ENCODE measurements at regions not wholly inside any gene's neighbourhood (a gene's known extent, or its start where the extent isn't known, plus 50 kb on each side); places are given as distances from the start of the nearest gene placed in this dataset.

DNA sequence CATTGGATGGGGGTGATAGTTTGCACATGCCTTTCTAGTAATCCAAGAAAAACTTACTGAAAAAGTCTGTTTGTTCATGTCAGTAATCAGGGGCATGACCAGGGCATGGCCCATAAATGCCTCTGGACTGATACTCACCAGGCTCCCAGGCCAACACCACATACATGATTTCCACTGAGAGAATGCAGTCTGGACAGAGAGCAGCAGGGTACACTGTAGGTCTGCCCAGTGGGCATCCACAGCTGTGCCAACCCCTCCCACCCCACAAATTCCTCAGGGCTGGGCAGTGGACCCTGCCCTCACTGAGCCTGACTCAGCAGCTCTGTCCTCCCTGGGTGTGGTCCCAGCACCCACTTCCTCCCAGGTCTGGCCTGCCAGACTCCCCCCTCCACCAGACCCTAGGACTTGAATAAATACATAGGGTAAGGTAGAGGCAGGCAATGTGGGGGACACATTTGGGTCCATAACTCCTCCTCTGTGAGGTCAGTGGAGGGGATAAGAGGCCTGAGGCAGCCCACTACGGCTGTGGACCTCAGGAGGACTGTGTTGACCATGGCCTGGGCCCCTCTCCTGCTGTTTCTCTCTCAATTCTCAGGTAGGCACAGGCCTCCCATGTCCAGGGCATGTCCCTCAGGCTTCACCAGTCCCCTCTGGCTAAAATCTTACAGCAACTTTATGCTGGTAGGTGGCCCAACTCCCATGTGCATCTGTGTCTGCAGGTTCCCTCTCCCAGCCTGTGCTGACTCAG lies 92.2 kb upstream of the TOP3B start:
- Histone ChIP-seq H3K36me3 (ENCODE audit: control insufficient read depth in 1 of 2, insufficient read depth in 2 of 2, low read length in 1 of 2) (no peaks in the 10 kb centered on the region), H3K9me3 (ENCODE audit: control insufficient read depth, low read length) (no peaks in the 10 kb centered on the region), H3K4me1 (ENCODE audit: control insufficient read depth in 1 of 2, insufficient read depth in 2 of 2, low read length in 2 of 2) (no peaks in the 10 kb centered on the region), H3K27ac (ENCODE audit: low read depth in 1 of 2, low read length in 2 of 2) (no peak overlapping the region), H3K4me3 (ENCODE audit: low read length in 2 of 2) (no peak overlapping the region), H3K27me3 (ENCODE audit: control insufficient read depth in 1 of 2, insufficient read depth in 2 of 2, low read length in 1 of 2) (no peaks in the 10 kb centered on the region)
- intact Hi-C loops (cut with DNase I) = no loop called here
- ATAC-seq (ENCODE audit: low FRiP score) (peak; percentile 44), DNase-seq (no peak)
- 0% methylated on average over 1 of the region's 1 CpG for WGBS, 2 donors

DNA sequence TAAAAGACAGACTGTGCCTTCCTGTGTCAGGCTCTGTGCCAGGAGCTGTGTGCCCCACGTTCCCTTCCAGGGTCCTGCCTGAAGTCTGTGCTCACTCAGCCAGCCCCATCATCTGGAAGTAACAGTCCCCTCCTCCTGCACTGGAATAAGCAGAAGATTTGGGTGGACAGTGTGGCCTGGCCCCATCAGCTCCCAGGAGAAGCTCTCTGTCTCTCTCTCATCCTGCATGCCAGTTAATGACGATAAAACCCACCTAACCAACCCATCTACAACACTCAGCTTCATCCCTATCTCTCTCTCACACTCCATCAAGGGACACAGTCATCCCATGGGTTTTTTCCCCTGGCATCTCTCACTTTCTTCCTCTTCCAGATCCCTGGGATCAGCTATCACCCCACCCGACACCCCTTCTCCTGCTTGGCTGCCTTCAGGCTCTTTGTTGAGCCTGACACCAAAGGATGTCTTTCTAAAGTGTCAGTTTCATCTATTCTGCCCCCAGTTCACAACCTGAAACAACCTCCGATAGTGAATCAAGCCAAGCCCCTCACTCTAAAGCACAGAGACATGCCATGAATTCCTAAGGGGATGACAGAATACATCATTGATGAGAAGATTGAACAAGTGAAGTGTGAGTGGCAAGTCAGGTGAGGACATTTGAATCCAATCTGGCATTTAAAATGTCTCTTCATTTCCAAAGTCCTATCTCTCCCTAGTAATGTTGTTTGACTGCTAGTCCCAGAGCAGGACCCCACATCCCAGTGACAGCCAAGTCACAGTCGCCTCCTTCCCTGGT lies 91.4 kb upstream of the TOP3B start:
- Histone ChIP-seq H3K27me3 (ENCODE audit: control insufficient read depth in 1 of 2, insufficient read depth in 2 of 2, low read length in 1 of 2) (no peaks in the 10 kb centered on the region), H3K36me3 (ENCODE audit: control insufficient read depth in 1 of 2, insufficient read depth in 2 of 2, low read length in 1 of 2) (no peaks in the 10 kb centered on the region), H3K4me1 (ENCODE audit: control insufficient read depth in 1 of 2, insufficient read depth in 2 of 2, low read length in 2 of 2) (no peaks in the 10 kb centered on the region), H3K27ac (ENCODE audit: low read depth in 1 of 2, low read length in 2 of 2) (no peak overlapping the region), H3K9me3 (ENCODE audit: control insufficient read depth, low read length) (no peaks in the 10 kb centered on the region), H3K4me3 (ENCODE audit: low read length in 2 of 2) (no peak overlapping the region)
- no peak for DNase-seq
- ATAC-seq (ENCODE audit: low FRiP score) = no peak
- intact Hi-C loops (cut with DNase I) = no loop called here
- WGBS, 2 donors = 46 to 59% methylated on average over 5 of the region's 5 CpGs

GRCh38 chr22:22072169-22072836 lies 89.7 kb upstream of the TOP3B start:
- no peak for DNase-seq
- H3K9me3 ChIP-seq (ENCODE audit: control insufficient read depth, low read length) = no peaks in the 10 kb centered on the region
- 96% methylated on average over 2 of the region's 2 CpGs for WGBS, 2 donors
- no peaks in the 10 kb centered on the region for H3K36me3 ChIP-seq (ENCODE audit: control insufficient read depth in 1 of 2, insufficient read depth in 2 of 2, low read length in 1 of 2)
- intact Hi-C loops (cut with DNase I) = no loop called here
- no peaks in the 10 kb centered on the region for H3K4me1 ChIP-seq (ENCODE audit: control insufficient read depth in 1 of 2, insufficient read depth in 2 of 2, low read length in 2 of 2)
- H3K4me3 ChIP-seq (ENCODE audit: low read length in 2 of 2) = no peak overlapping the region
- no peak for ATAC-seq (ENCODE audit: low FRiP score)
- H3K27ac ChIP-seq (ENCODE audit: low read depth in 1 of 2, low read length in 2 of 2) = no peak overlapping the region
- no peaks in the 10 kb centered on the region for H3K27me3 ChIP-seq (ENCODE audit: control insufficient read depth in 1 of 2, insufficient read depth in 2 of 2, low read length in 1 of 2)

DNA sequence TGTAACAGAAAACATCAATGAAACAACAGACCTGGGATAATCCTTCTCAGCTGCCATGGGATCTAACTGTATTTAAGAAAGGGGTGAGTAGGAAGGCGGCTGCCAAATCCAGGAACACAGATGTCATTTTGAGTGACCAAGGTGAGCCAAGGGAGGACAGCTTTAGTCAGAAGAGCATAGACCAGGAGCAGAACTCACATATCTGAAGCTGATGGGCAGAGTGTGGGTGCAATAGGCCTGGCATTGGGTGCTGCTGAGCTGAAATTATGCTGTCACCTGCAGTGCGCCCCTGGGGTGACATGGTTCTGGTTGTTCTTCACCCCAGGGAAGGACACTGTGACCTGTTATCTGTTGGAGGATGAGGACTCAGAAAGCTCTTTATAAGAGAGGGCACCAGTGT lies 88.9 kb upstream of the TOP3B start:
- Histone ChIP-seq H3K9me3 (ENCODE audit: control insufficient read depth, low read length) (no peaks in the 10 kb centered on the region), H3K27ac (ENCODE audit: low read depth in 1 of 2, low read length in 2 of 2) (no peak overlapping the region), H3K36me3 (ENCODE audit: control insufficient read depth in 1 of 2, insufficient read depth in 2 of 2, low read length in 1 of 2) (no peaks in the 10 kb centered on the region), H3K4me1 (ENCODE audit: control insufficient read depth in 1 of 2, insufficient read depth in 2 of 2, low read length in 2 of 2) (no peaks in the 10 kb centered on the region), H3K4me3 (ENCODE audit: low read length in 2 of 2) (no peak overlapping the region), H3K27me3 (ENCODE audit: control insufficient read depth in 1 of 2, insufficient read depth in 2 of 2, low read length in 1 of 2) (no peaks in the 10 kb centered on the region)
- ATAC-seq (ENCODE audit: low FRiP score) (no peak), DNase-seq (no peak)
- WGBS, 2 donors = 89 to 96% methylated on average over 2 of the region's 2 CpGs
- intact Hi-C loops (cut with DNase I) = no loop called here

GRCh38 chr22:22070371-22070824 lies 87.8 kb upstream of the TOP3B start:
- no peak for DNase-seq
- intact Hi-C loops (cut with DNase I) = no loop called here
- no peak for ATAC-seq (ENCODE audit: low FRiP score)

GRCh38 chr22:22069450-22070370 lies 87.1 kb upstream of the TOP3B start:
- Histone ChIP-seq H3K27ac (ENCODE audit: low read depth in 1 of 2, low read length in 2 of 2) (no peak overlapping the region), H3K27me3 (ENCODE audit: control insufficient read depth in 1 of 2, insufficient read depth in 2 of 2, low read length in 1 of 2) (no peaks in the 10 kb centered on the region), H3K4me1 (ENCODE audit: control insufficient read depth in 1 of 2, insufficient read depth in 2 of 2, low read length in 2 of 2) (no peaks in the 10 kb centered on the region), H3K9me3 (ENCODE audit: control insufficient read depth, low read length) (no peaks in the 10 kb centered on the region), H3K36me3 (ENCODE audit: control insufficient read depth in 1 of 2, insufficient read depth in 2 of 2, low read length in 1 of 2) (no peaks in the 10 kb centered on the region), H3K4me3 (ENCODE audit: low read length in 2 of 2) (no peak overlapping the region)
- intact Hi-C loops (cut with DNase I) = no loop called here
- ATAC-seq (ENCODE audit: low FRiP score) (no peak), DNase-seq (no peak)
- WGBS, 2 donors = 87 to 91% methylated on average over 6 of the region's 6 CpGs

More at GRCh38 chr22:22070371-22070824, 87.8 kb upstream of the TOP3B start:
- Histone ChIP-seq H3K4me1 (ENCODE audit: control insufficient read depth in 1 of 2, insufficient read depth in 2 of 2, low read length in 2 of 2) (no peaks in the 10 kb centered on the region), H3K27me3 (ENCODE audit: control insufficient read depth in 1 of 2, insufficient read depth in 2 of 2, low read length in 1 of 2) (no peaks in the 10 kb centered on the region), H3K27ac (ENCODE audit: low read depth in 1 of 2, low read length in 2 of 2) (no peak overlapping the region), H3K9me3 (ENCODE audit: control insufficient read depth, low read length) (no peaks in the 10 kb centered on the region), H3K36me3 (ENCODE audit: control insufficient read depth in 1 of 2, insufficient read depth in 2 of 2, low read length in 1 of 2) (no peaks in the 10 kb centered on the region), H3K4me3 (ENCODE audit: low read length in 2 of 2) (no peak overlapping the region)
- WGBS, 2 donors = 32 to 62% methylated on average over 2 of the region's 2 CpGs

DNA sequence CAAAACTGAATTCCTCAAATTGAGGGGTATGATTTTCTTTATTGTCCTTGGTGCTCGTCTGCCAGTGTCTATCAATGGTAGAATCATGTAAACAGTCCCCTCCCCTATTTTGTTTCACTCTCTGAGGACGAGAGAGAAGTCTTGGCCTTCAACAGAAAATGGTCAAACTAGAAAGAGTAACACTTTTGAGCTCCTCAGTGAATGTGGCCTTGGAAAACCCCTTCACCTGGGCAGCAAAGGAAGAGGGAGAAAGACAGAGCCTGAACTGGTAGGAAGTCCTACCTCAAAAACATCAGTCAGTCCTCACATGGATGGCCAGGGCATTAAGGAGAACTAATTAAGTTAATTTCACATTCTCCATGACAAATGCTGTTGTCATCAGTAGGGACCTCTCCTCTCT lies 86.1 kb upstream of the TOP3B start:
- Histone ChIP-seq H3K27me3 (ENCODE audit: control insufficient read depth in 1 of 2, insufficient read depth in 2 of 2, low read length in 1 of 2) (no peaks in the 10 kb centered on the region), H3K9me3 (ENCODE audit: control insufficient read depth, low read length) (no peaks in the 10 kb centered on the region), H3K27ac (ENCODE audit: low read depth in 1 of 2, low read length in 2 of 2) (no peak overlapping the region), H3K4me1 (ENCODE audit: control insufficient read depth in 1 of 2, insufficient read depth in 2 of 2, low read length in 2 of 2) (no peaks in the 10 kb centered on the region), H3K36me3 (ENCODE audit: control insufficient read depth in 1 of 2, insufficient read depth in 2 of 2, low read length in 1 of 2) (no peaks in the 10 kb centered on the region), H3K4me3 (ENCODE audit: low read length in 2 of 2) (no peak overlapping the region)
- DNase-seq (no peak), ATAC-seq (ENCODE audit: low FRiP score) (no peak)
- WGBS, 2 donors = 54 to 80% methylated on average over 2 of the region's 2 CpGs
- intact Hi-C loops (cut with DNase I) = no loop called here

DNA sequence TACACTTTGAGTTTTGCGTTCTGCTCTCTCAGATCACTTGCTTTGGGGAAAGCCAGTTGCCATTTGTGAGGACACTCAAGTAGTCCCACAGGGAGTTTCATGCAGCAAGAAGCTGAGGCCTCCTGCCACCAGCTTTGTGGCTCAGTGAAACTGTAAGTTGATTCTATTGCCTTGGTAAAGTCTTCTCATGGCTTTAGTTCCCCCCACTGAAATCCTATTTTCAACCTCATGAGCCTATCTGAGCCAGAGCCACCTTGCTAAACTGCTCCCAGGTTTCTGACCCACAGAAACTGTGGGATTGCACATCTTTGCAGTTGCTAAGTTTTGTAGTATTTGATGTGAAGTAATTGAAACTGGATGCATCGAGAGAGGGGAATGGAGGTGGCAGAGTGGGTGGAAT lies 85.4 kb upstream of the TOP3B start:
- no peak overlapping the region for H3K4me3 ChIP-seq (ENCODE audit: low read length in 2 of 2)

More for the DNA sequence above, 85.4 kb upstream of the TOP3B start:
- Histone ChIP-seq H3K36me3 (ENCODE audit: control insufficient read depth in 1 of 2, insufficient read depth in 2 of 2, low read length in 1 of 2) (no peaks in the 10 kb centered on the region), H3K27me3 (ENCODE audit: control insufficient read depth in 1 of 2, insufficient read depth in 2 of 2, low read length in 1 of 2) (no peaks in the 10 kb centered on the region), H3K27ac (ENCODE audit: low read depth in 1 of 2, low read length in 2 of 2) (no peak overlapping the region), H3K4me1 (ENCODE audit: control insufficient read depth in 1 of 2, insufficient read depth in 2 of 2, low read length in 2 of 2) (no peaks in the 10 kb centered on the region), H3K9me3 (ENCODE audit: control insufficient read depth, low read length) (no peaks in the 10 kb centered on the region)
- intact Hi-C loops (cut with DNase I) = no loop called here
- 86 to 90% methylated on average over 2 of the region's 2 CpGs for WGBS, 2 donors
- DNase-seq = no peak
- ATAC-seq (ENCODE audit: low FRiP score) = no peak

All from aorta (tissue), 5 donors.